SU-DHL-6 (cell line): ENCODE measurements at regions not wholly inside any gene's neighbourhood (a gene's known extent, or its start where the extent isn't known, plus 50 kb on each side); places are given as distances from the start of the nearest gene placed in this dataset.

ENCODE experiments used
- H2AFZ ChIP-seq: fragments of 200-600 bp; sonication (generic); 2 replicates; pipeline ENCODE4 v1.6.1; 2014; ENCODE audit warnings: low read depth, mild to moderate bottlenecking, moderate library complexity, mixed read lengths, antibody characterized with exemption, low read length; ENCODE audit not compliant: severe bottlenecking
- H3F3A ChIP-seq: fragments of 200-600 bp; shearing (Covaris generic); 2 replicates; pipeline ENCODE4 v1.6.0; 2016; ENCODE audit warnings: antibody characterized with exemption, mild to moderate bottlenecking; ENCODE audit not compliant: insufficient read depth
- H3K27ac ChIP-seq: fragments of 200-600 bp; sonication (generic); 2 replicates; pipeline ENCODE4 v1.5.1; 2016; ENCODE audit warnings: low read depth, mild to moderate bottlenecking, low read length, moderate library complexity, mixed read lengths
- H3K27me3 ChIP-seq: fragments of 200-600 bp; sonication (generic), shearing (Covaris generic); 2 replicates; pipeline ENCODE4 v1.6.0; 2014; ENCODE audit warnings: mild to moderate bottlenecking, low read length
- H3K36me3 ChIP-seq: fragments of 200-600 bp; sonication (generic); 2 replicates; pipeline ENCODE4 v1.6.1; 2014; ENCODE audit warnings: mild to moderate bottlenecking, low read length, mixed read lengths
- H3K4me2 ChIP-seq: fragments of 300-600, 200-600 bp; shearing (Covaris generic), sonication (generic); 2 replicates; pipeline ENCODE4 v1.6.0; 2014; ENCODE audit warnings: low read length, low read depth, mild to moderate bottlenecking; ENCODE audit not compliant: poor library complexity, severe bottlenecking
- H3K4me3 ChIP-seq: fragments of 200-600 bp; sonication (generic); 2 replicates; pipeline ENCODE4 v1.5.1; 2014; ENCODE audit warnings: antibody characterized with exemption, low read length, mild to moderate bottlenecking, mixed read lengths; ENCODE audit not compliant: insufficient read depth, poor library complexity, severe bottlenecking
- H3K79me2 ChIP-seq: fragments of 200-600 bp; sonication (generic); 2 replicates; pipeline ENCODE4 v1.6.1; 2014; ENCODE audit warnings: mild to moderate bottlenecking, low read length, moderate library complexity; ENCODE audit not compliant: insufficient read depth
- H3K9ac ChIP-seq: fragments of 200-600 bp; sonication (generic); 2 replicates; pipeline ENCODE4 v1.7.0; 2014; ENCODE audit warnings: mild to moderate bottlenecking, low read length
- H3K9me2 ChIP-seq: fragments of 200-600 bp; sonication (generic); replicated peaks from 2 replicates; pipeline ENCODE4 v1.6.1; 2014; ENCODE audit warnings: low read length; ENCODE audit not compliant: insufficient read depth
- H3K9me3 ChIP-seq: fragments of 200-600 bp; sonication (generic); 2 replicates; pipeline ENCODE4 v1.6.1; 2014; ENCODE audit warnings: low read length, mixed read lengths; ENCODE audit not compliant: insufficient read depth
- H4K20me1 ChIP-seq: fragments of 200-600 bp; sonication (generic); 2 replicates; pipeline ENCODE4 v1.6.1; 2014; ENCODE audit warnings: low read depth, mild to moderate bottlenecking, antibody characterized with exemption, low read length, moderate library complexity, mixed read lengths
- EZH2phosphoT487 ChIP-seq: fragments of 200-600 bp; sonication (generic), shearing (Covaris generic); conservative IDR thresholded peaks from 2 replicates; pipeline ENCODE4 v1.6.1; 2018; ENCODE audit warnings: mild to moderate bottlenecking, antibody characterized with exemption, low read length, moderate library complexity, mixed read lengths
- TF ChIP-seq, protein P1 (sequence below): fragments of 200-600 bp; sonication (generic); IDR thresholded peaks from one replicate; pipeline ENCODE4 v1.5.1; 2017; ENCODE audit warnings: antibody characterized with exemption, mild to moderate bottlenecking, low read length, moderate library complexity; ENCODE audit not compliant: insufficient read depth, poor library complexity, severe bottlenecking

GRCh38 chr10:78471723-78472550 lies 438.3 kb downstream of the RPS24 start:
- no peak for TF ChIP-seq EZH2phosphoT487
- TF ChIP-seq, protein P1, sequence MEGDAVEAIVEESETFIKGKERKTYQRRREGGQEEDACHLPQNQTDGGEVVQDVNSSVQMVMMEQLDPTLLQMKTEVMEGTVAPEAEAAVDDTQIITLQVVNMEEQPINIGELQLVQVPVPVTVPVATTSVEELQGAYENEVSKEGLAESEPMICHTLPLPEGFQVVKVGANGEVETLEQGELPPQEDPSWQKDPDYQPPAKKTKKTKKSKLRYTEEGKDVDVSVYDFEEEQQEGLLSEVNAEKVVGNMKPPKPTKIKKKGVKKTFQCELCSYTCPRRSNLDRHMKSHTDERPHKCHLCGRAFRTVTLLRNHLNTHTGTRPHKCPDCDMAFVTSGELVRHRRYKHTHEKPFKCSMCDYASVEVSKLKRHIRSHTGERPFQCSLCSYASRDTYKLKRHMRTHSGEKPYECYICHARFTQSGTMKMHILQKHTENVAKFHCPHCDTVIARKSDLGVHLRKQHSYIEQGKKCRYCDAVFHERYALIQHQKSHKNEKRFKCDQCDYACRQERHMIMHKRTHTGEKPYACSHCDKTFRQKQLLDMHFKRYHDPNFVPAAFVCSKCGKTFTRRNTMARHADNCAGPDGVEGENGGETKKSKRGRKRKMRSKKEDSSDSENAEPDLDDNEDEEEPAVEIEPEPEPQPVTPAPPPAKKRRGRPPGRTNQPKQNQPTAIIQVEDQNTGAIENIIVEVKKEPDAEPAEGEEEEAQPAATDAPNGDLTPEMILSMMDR = no peak
- no peak overlapping the region for H3K4me3 ChIP-seq
- H3K4me2 ChIP-seq = no peak overlapping the region
- no peaks in the 10 kb centered on the region for H3K9me2 ChIP-seq
- H3K79me2 ChIP-seq = no peaks in the 10 kb centered on the region
- no peak overlapping the region for H2AFZ ChIP-seq
- no peaks in the 10 kb centered on the region for H3K36me3 ChIP-seq
- H3K27ac ChIP-seq = no peak overlapping the region
- H3K27me3 ChIP-seq = no peaks in the 10 kb centered on the region
- H3K9me3 ChIP-seq = no peaks in the 10 kb centered on the region
- H3K9ac ChIP-seq = no peak overlapping the region
- H4K20me1 ChIP-seq = no peaks in the 10 kb centered on the region
- no peaks in the 10 kb centered on the region for H3F3A ChIP-seq

GRCh38 chr10:78472551-78472890 lies 438.9 kb downstream of the RPS24 start:
- no peaks in the 10 kb centered on the region for H3K27me3 ChIP-seq
- no peak overlapping the region for H3K9ac ChIP-seq
- H3K27ac ChIP-seq = no peak overlapping the region
- no peaks in the 10 kb centered on the region for H3K9me2 ChIP-seq
- H3K9me3 ChIP-seq = no peaks in the 10 kb centered on the region
- no peaks in the 10 kb centered on the region for H4K20me1 ChIP-seq
- no peaks in the 10 kb centered on the region for H3K36me3 ChIP-seq
- H3K4me2 ChIP-seq = no peak overlapping the region
- no peaks in the 10 kb centered on the region for H3F3A ChIP-seq
- no peak overlapping the region for H2AFZ ChIP-seq
- TF ChIP-seq, protein P1 = no peak
- no peak for TF ChIP-seq EZH2phosphoT487
- H3K4me3 ChIP-seq = no peak overlapping the region
- H3K79me2 ChIP-seq = no peaks in the 10 kb centered on the region

GRCh38 chr10:78473006-78473405 lies 439.3 kb downstream of the RPS24 start:
- Histone ChIP-seq H3K4me3 (no peak overlapping the region), H3K36me3 (no peaks in the 10 kb centered on the region), H3K27me3 (no peaks in the 10 kb centered on the region), H3K9me3 (no peaks in the 10 kb centered on the region), H3K79me2 (no peaks in the 10 kb centered on the region), H4K20me1 (no peaks in the 10 kb centered on the region), H3F3A (no peaks in the 10 kb centered on the region), H3K9me2 (no peaks in the 10 kb centered on the region), H2AFZ (no peak overlapping the region), H3K9ac (no peak overlapping the region), H3K27ac (no peak overlapping the region), H3K4me2 (no peak overlapping the region)
- TF ChIP-seq, protein P1 = no peak
- no peak for TF ChIP-seq EZH2phosphoT487
